ENCODE measurements at regions not wholly inside any gene's neighbourhood (a gene's known extent, or its start where the extent isn't known, plus 50 kb on each side); places are given as distances from the start of the nearest gene placed in this dataset.
A peak's percentile ranks its signal among the peaks of the same experiment; 100 is the strongest.

DNA sequence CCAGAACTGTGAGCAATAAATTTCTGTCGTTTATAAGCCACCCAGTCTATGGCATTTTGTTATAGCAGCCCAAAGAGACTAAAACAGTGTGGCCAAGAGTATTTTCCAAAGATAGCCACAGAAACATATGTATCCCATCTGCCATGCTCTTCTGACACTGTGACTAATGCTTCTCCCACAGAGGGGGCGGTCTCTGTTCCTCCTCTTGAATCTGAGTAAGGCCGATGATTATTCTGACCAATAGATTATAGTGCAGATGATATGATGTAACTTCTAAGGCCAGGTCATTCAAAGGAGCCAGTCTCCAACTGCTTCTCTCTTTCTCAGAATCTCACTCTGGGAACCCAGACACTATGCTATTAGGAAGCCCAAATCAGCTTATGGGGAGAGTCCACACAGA is 570.7 kb downstream of the BCOR start:
- no peak overlapping the region for H3K56ac ChIP-seq (ENCODE audit: extremely low read depth, insufficient read depth, low read length)
- POLR2A ChIA-PET (ENCODE audit: unreplicated experiment): no interaction called here
- no peak overlapping the region for H2AK9ac ChIP-seq (replicated peaks; ENCODE audit: low read depth, low read length, poor library complexity)
- H3K9ac ChIP-seq (ENCODE audit: low read depth, low read length): no peak overlapping the region
- H3K27me3 ChIP-seq (ENCODE audit: control insufficient read depth, insufficient read depth, low read length): peaks cover 16% of the 10 kb centered on the region
- H2BK15ac ChIP-seq (ENCODE audit: low read depth, low read length): no peak overlapping the region
- no peak overlapping the region for H3K27ac ChIP-seq (ENCODE audit: insufficient read depth, low read length)
- H2BK120ac ChIP-seq (ENCODE audit: low read depth, low read length): no peak overlapping the region
- no peak overlapping the region for H4K91ac ChIP-seq (ENCODE audit: insufficient read depth, low read depth, low read length)
- no peak overlapping the region for H2BK5ac ChIP-seq (ENCODE audit: low read depth, low read length, poor library complexity, severe bottlenecking)
- BruUV-seq (replicated peaks): no TSS peak
- H2AK5ac ChIP-seq (ENCODE audit: low read depth, low read length): no peak overlapping the region
- H3K14ac ChIP-seq (replicated peaks; ENCODE audit: low read depth, low read length): no peak overlapping the region
- peak; percentile 13 for DNase-seq
- no peak overlapping the region for H3K4me3 ChIP-seq (ENCODE audit: insufficient read depth, low read depth, low read length)
- no peak overlapping the region for H4K5ac ChIP-seq (ENCODE audit: low read depth, low read length)
- H3K36me3 ChIP-seq (ENCODE audit: control insufficient read depth, insufficient read depth, low read length): no peaks in the 10 kb centered on the region
- peaks cover 8% of the 10 kb centered on the region for H3K9me3 ChIP-seq (ENCODE audit: control insufficient read depth, insufficient read depth, low read length)
- no peak overlapping the region for H4K8ac ChIP-seq (ENCODE audit: low read depth in 2 of 2, low read length in 2 of 2)
- no CpG with 5 or more reads among the region's 3 CpGs for WGBS, 2 experiments (ENCODE audit: extremely low coverage in 2 of 2, insufficient read length in 1 of 2)
- intact Hi-C loops (cut with micrococcal nuclease) (no loop called here), in situ Hi-C loops (cut with MboI; ENCODE audit: low sequenced_read_pairs) (no loop called here), dilution Hi-C loops (cut with HindIII; ENCODE audit: low sequenced_read_pairs, unreplicated experiment) (no loop called here)
- no peak for ATAC-seq (ENCODE audit: low read depth)
- no peak overlapping the region for H3K23ac ChIP-seq (ENCODE audit: low read depth, low read length)
- CTCF ChIA-PET: no interaction called here
- no peak for TF ChIP-seq FOS (IDR thresholded peaks at IDR 0.05; ENCODE audit: low read depth, low read length)
- TF ChIP-seq, protein P1, sequence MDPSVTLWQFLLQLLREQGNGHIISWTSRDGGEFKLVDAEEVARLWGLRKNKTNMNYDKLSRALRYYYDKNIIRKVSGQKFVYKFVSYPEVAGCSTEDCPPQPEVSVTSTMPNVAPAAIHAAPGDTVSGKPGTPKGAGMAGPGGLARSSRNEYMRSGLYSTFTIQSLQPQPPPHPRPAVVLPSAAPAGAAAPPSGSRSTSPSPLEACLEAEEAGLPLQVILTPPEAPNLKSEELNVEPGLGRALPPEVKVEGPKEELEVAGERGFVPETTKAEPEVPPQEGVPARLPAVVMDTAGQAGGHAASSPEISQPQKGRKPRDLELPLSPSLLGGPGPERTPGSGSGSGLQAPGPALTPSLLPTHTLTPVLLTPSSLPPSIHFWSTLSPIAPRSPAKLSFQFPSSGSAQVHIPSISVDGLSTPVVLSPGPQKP (IDR thresholded peaks at IDR 0.05; ENCODE audit: borderline replicate concordance, low read depth, low read length): no peak
- no peak for TF ChIP-seq MAFK (IDR thresholded peaks at IDR 0.05; ENCODE audit: low read depth, low read length)
- no peak for TF ChIP-seq POLR2A (IDR thresholded peaks at IDR 0.05; ENCODE audit: low read depth, low read length)
- TF ChIP-seq CEBPB (IDR thresholded peaks at IDR 0.05; ENCODE audit: low read depth, low read length): no peak
- TF ChIP-seq NFE2L2 (IDR thresholded peaks at IDR 0.05; ENCODE audit: low read depth, low read length): no peak
- no peak for TF ChIP-seq RCOR1 (IDR thresholded peaks at IDR 0.05; ENCODE audit: insufficient replicate concordance, low read length)
- TF ChIP-seq MAZ (IDR thresholded peaks at IDR 0.05; ENCODE audit: borderline replicate concordance, low read depth, low read length): no peak
- H3K4me1 ChIP-seq (ENCODE audit: control insufficient read depth, insufficient read depth, low read length): no peaks in the 10 kb centered on the region
- H3K79me1 ChIP-seq (ENCODE audit: low read depth in 1 of 2, low read length in 2 of 2): no peaks in the 10 kb centered on the region
- no peak overlapping the region for H3K18ac ChIP-seq (ENCODE audit: low read depth, low read length)
- no peak overlapping the region for H2AFZ ChIP-seq (replicated peaks; ENCODE audit: low read length, poor library complexity)
- H3K4me2 ChIP-seq (ENCODE audit: low read depth, low read length): no peak overlapping the region
- H2BK20ac ChIP-seq (ENCODE audit: low read depth, low read length): no peak overlapping the region
- no peaks in the 10 kb centered on the region for H3K9me1 ChIP-seq (ENCODE audit: insufficient read depth, low read length)
- H3K4ac ChIP-seq (ENCODE audit: low read depth, low read length): no peak overlapping the region
- H4K20me1 ChIP-seq (ENCODE audit: insufficient read depth, low read length): no peaks in the 10 kb centered on the region

All from IMR-90 (cell line).